H9 (cell line): ENCODE measurements at regions not wholly inside any gene's neighbourhood (a gene's known extent, or its start where the extent isn't known, plus 50 kb on each side); places are given as distances from the start of the nearest gene placed in this dataset.

ENCODE experiments used
- DNase-seq: peaks from one replicate; pipeline ENCODE4 v3.0.0-alpha.2; 2017
- H2AFZ ChIP-seq: one replicate; pipeline ENCODE4 v1.6.1; 2013; ENCODE audit warnings: mild to moderate bottlenecking, low read length, control low read depth, moderate library complexity
- H2AK5ac ChIP-seq: 2 replicates; pipeline ENCODE4 v1.6.1; 2013; ENCODE audit warnings: low read length, control low read depth, mixed read lengths; ENCODE audit not compliant: insufficient read length
- H2BK120ac ChIP-seq: one replicate; pipeline ENCODE4 v1.6.1; 2013; ENCODE audit warnings: low read depth, mild to moderate bottlenecking, low read length, control low read depth, inconsistent platforms; ENCODE audit not compliant: poor library complexity, severe bottlenecking
- H2BK12ac ChIP-seq: 2 replicates; pipeline ENCODE4 v1.6.1; 2013; ENCODE audit warnings: low read length, control low read depth, mixed read lengths, low read depth; ENCODE audit not compliant: insufficient read length
- H2BK15ac ChIP-seq: 2 replicates; pipeline ENCODE4 v1.6.1; 2013; ENCODE audit warnings: low read depth, low read length, control low read depth
- H2BK20ac ChIP-seq: one replicate; pipeline ENCODE4 v1.6.1; 2013; ENCODE audit warnings: low read depth, mild to moderate bottlenecking, low read length, control low read depth, inconsistent platforms; ENCODE audit not compliant: poor library complexity, severe bottlenecking
- H2BK5ac ChIP-seq: 2 replicates; pipeline ENCODE4 v1.6.1; 2013; ENCODE audit warnings: low read length, control low read depth, mixed read lengths; ENCODE audit not compliant: insufficient read length
- H3K14ac ChIP-seq: 2 replicates; pipeline ENCODE4 v1.6.1; 2013; ENCODE audit warnings: low read length, control low read depth; ENCODE audit not compliant: insufficient read depth
- H3K18ac ChIP-seq: 2 replicates; pipeline ENCODE4 v1.6.1; 2013; ENCODE audit warnings: low read depth, mild to moderate bottlenecking, mixed read lengths, low read length, control low read depth; ENCODE audit not compliant: insufficient read length
- H3K23ac ChIP-seq: 2 replicates; pipeline ENCODE4 v1.6.1; 2013; ENCODE audit warnings: low read length, control low read depth, mixed read lengths, low read depth; ENCODE audit not compliant: insufficient read length
- H3K23me2 ChIP-seq: 2 replicates; pipeline ENCODE4 v1.6.1; 2013; ENCODE audit warnings: low read depth, mild to moderate bottlenecking, mixed read lengths, low read length, control low read depth; ENCODE audit not compliant: insufficient read length, poor library complexity, severe bottlenecking
- H3K27ac ChIP-seq: 2 replicates; pipeline ENCODE4 v1.5.1; 2013; ENCODE audit warnings: low read length, control low read depth, mixed read lengths, low read depth; ENCODE audit not compliant: insufficient read length
- H3K27me3 ChIP-seq: 2 replicates; pipeline ENCODE4 v1.6.1; 2013; ENCODE audit warnings: low read length, control low read depth, inconsistent platforms; ENCODE audit not compliant: insufficient read depth
- H3K4ac ChIP-seq: 2 replicates; pipeline ENCODE4 v1.6.1; 2013; ENCODE audit warnings: low read depth, mild to moderate bottlenecking, control low read depth, inconsistent platforms, low read length, moderate library complexity
- H3K4me1 ChIP-seq: 2 replicates; pipeline ENCODE4 v1.6.1; 2013; ENCODE audit warnings: low read length, control low read depth, inconsistent platforms; ENCODE audit not compliant: insufficient read depth
- H3K4me2 ChIP-seq: 2 replicates; pipeline ENCODE4 v1.6.1; 2013; ENCODE audit warnings: low read length, control low read depth, mixed read lengths; ENCODE audit not compliant: insufficient read length, insufficient read depth
- H3K56ac ChIP-seq: 2 replicates; pipeline ENCODE4 v1.6.1; 2013; ENCODE audit warnings: low read depth, mild to moderate bottlenecking, mixed read lengths, low read length, control low read depth; ENCODE audit not compliant: insufficient read length
- H3K79me1 ChIP-seq: 2 replicates; pipeline ENCODE4 v1.6.1; 2013; ENCODE audit warnings: low read depth, mild to moderate bottlenecking, moderate library complexity, low read length, control low read depth, inconsistent platforms; ENCODE audit not compliant: insufficient read depth, poor library complexity, severe bottlenecking
- H3K79me2 ChIP-seq: 2 replicates; pipeline ENCODE4 v1.6.1; 2013; ENCODE audit warnings: low read length, control low read depth, inconsistent platforms; ENCODE audit not compliant: insufficient read depth
- H3K9ac ChIP-seq: 2 replicates; pipeline ENCODE4 v1.6.1; 2013; ENCODE audit warnings: low read length, control low read depth, mixed read lengths; ENCODE audit not compliant: insufficient read length; ENCODE audit errors: extremely low read depth
- H3K9me3 ChIP-seq: one replicate; pipeline ENCODE4 v1.6.1; 2013; ENCODE audit warnings: low read depth, low read length, inconsistent platforms; ENCODE audit not compliant: control insufficient read depth
- H3T11ph ChIP-seq: one replicate; pipeline ENCODE4 v1.6.1; 2013; ENCODE audit warnings: mild to moderate bottlenecking, low read length, control low read depth, inconsistent platforms
- H4K20me1 ChIP-seq: one replicate; pipeline ENCODE4 v1.6.1; 2013; ENCODE audit not compliant: control insufficient read depth, insufficient read length, insufficient read depth
- H4K5ac ChIP-seq: 2 replicates; pipeline ENCODE4 v1.6.1; 2013; ENCODE audit warnings: low read depth, mild to moderate bottlenecking, mixed read lengths, low read length, control low read depth; ENCODE audit not compliant: insufficient read length
- H4K8ac ChIP-seq: replicated peaks from 2 replicates; pipeline ENCODE4 v1.6.1; 2013; ENCODE audit warnings: low read length, control low read depth, mixed read lengths, low read depth; ENCODE audit not compliant: insufficient read length
- H4K91ac ChIP-seq: 2 replicates; pipeline ENCODE4 v1.6.1; 2013; ENCODE audit warnings: low read depth, mild to moderate bottlenecking, moderate library complexity, mixed read lengths, low read length, control low read depth; ENCODE audit not compliant: insufficient read length
- H3K27ac Mint-ChIP-seq, 3 experiments: 2 replicates in 2 of 3; 3 replicates in 1 of 3; pipeline ENCODE4 v1.8.0; 2020 to 2021; ENCODE audit warnings: mixed read lengths in 3 of 3, mild to moderate bottlenecking in 1 of 3, moderate library complexity in 1 of 3
- H3K27me3 Mint-ChIP-seq: 2 replicates; pipeline ENCODE4 v1.8.0; 2021; ENCODE audit warnings: low read depth, mild to moderate bottlenecking, moderate library complexity, mixed read lengths
- H3K36me3 Mint-ChIP-seq, 3 experiments: 2 replicates in 2 of 3; 3 replicates in 1 of 3; pipeline ENCODE4 v1.8.0; 2020 to 2021; ENCODE audit warnings: low read depth in 3 of 3, mixed read lengths in 3 of 3; ENCODE audit not compliant: insufficient read depth in 1 of 3
- H3K4me1 Mint-ChIP-seq, 2 experiments: 2 replicates each; pipeline ENCODE4 v1.8.0; 2020; ENCODE audit warnings: mixed read lengths in 2 of 2
- H3K4me3 Mint-ChIP-seq, 2 experiments: 2 replicates in 1 of 2; 3 replicates in 1 of 2; pipeline ENCODE4 v1.8.0; 2020 to 2021; ENCODE audit warnings: mild to moderate bottlenecking in 2 of 2, mixed read lengths in 2 of 2, moderate library complexity in 1 of 2
- H3K9me3 Mint-ChIP-seq, 2 experiments: 2 replicates in 1 of 2; 3 replicates in 1 of 2; pipeline ENCODE4 v1.8.0; 2020; ENCODE audit warnings: mild to moderate bottlenecking in 2 of 2, mixed read lengths in 2 of 2, moderate library complexity in 1 of 2
- CTCF ChIP-seq: fragments of 200-600 bp; sonication (generic); conservative IDR thresholded peaks from 3 replicates; pipeline ENCODE4 v1.8.0; 2021; ENCODE audit warnings: antibody characterized with exemption, mild to moderate bottlenecking
- WGBS: extraction: QIAGEN DNeasy Blood & Tissue Kit; methylation state at CpG from one replicate; pipeline ENCODE4 v1.1.7; 2013; ENCODE audit warnings: missing lambda C conversion rate, low lambda C conversion rate, mixed read lengths; ENCODE audit not compliant: insufficient read length; ENCODE audit errors: extremely low coverage; 5-methylcytosine and 5-hydroxymethylcytosine counted together

DNA sequence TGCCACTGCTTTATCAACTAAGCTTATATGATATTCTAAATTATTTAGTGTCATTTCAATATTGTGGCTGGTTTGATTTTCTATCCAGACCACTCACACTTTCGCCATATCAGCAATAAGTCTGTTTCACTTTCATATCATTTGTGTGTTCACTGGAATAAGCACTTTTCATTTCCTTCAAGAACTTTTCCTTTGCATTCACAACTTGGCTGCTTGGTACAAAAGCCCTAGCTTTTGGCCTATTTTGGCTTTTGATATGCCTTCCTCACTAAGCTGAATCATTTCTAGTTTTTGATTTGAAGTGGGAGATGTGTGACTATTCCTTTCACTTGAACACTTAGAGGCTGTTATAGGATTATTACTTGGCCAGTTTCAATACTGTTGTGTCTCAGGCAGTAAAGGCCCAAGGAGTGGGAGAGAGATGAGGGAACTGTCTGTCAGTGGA is 120.9 kb upstream of the NAMPT start:
- Histone ChIP-seq H3K23ac (no peak overlapping the region), H2BK5ac (no peak overlapping the region), H4K8ac (no peak overlapping the region), H3K27me3 (no peaks in the 10 kb centered on the region), H2BK20ac (no peak overlapping the region), H3K14ac (no peak overlapping the region), H2AFZ (no peak overlapping the region), H3K56ac (no peak overlapping the region), H4K20me1 (no peaks in the 10 kb centered on the region), H2AK5ac (no peak overlapping the region), H3K23me2 (no peaks in the 10 kb centered on the region), H3K4ac (no peak overlapping the region), H2BK120ac (no peak overlapping the region), H3K79me1 (no peaks in the 10 kb centered on the region), H3K79me2 (no peaks in the 10 kb centered on the region), H2BK15ac (no peak overlapping the region), H3K9ac (no peak overlapping the region), H4K5ac (no peak overlapping the region), H3T11ph (no peak overlapping the region), H3K27ac (no peak overlapping the region), H3K18ac (no peak overlapping the region), H2BK12ac (no peak overlapping the region), H3K4me1 (no peaks in the 10 kb centered on the region), H3K9me3 (no peaks in the 10 kb centered on the region), H4K91ac (no peak overlapping the region), H3K4me2 (no peak overlapping the region)
- Mint-ChIP-seq H3K4me3 (no peak overlapping the region), H3K27me3 (peaks cover 5% of the 10 kb centered on the region), H3K9me3 (peaks cover 5 to 9% of the 10 kb centered on the region in 2 experiments), H3K27ac (no peak overlapping the region), H3K4me1 (peaks cover 7% of the 10 kb centered on the region in 2 experiments), H3K36me3 (peaks cover 0 to 9% (median 0%) of the 10 kb centered on the region in 3 experiments; a peak in 2 of 7 replicates)
- DNase-seq, result no peak
- TF ChIP-seq CTCF, result no peak
- WGBS, result no CpG with 5 or more reads among the region's 1 CpG
